Endothelial cell of umbilical vein (primary cell): ENCODE measurements at regions not wholly inside any gene's neighbourhood (a gene's known extent, or its start where the extent isn't known, plus 50 kb on each side); places are given as distances from the start of the nearest gene placed in this dataset.

Source experiments
- CTCF ChIP-seq, 2 donors: IDR thresholded peaks; 1 replicate in 1 of 2; 2 replicates in 1 of 2; pipeline ENCODE4 v1.5.1; 2011; ENCODE audit warnings: low read length in 2 of 2, mild to moderate bottlenecking in 2 of 2, moderate library complexity in 2 of 2, control low read depth in 1 of 2, inconsistent platforms in 1 of 2, low read depth in 1 of 2; ENCODE audit not compliant: insufficient read depth in 1 of 2; ENCODE audit errors: extremely low read depth in 1 of 2
- EZH2 ChIP-seq: IDR thresholded peaks from 2 replicates; pipeline ENCODE4 v1.6.1; 2012; ENCODE audit warnings: borderline replicate concordance, low read depth, mild to moderate bottlenecking, moderate library complexity, low read length, inconsistent platforms; ENCODE audit not compliant: severe bottlenecking
- GATA2 ChIP-seq: IDR thresholded peaks from 2 replicates; pipeline ENCODE4 v1.7.0; 2011; ENCODE audit warnings: low read depth, mild to moderate bottlenecking, moderate library complexity, mixed read lengths, low read length; ENCODE audit not compliant: insufficient read length, insufficient read depth
- JUN ChIP-seq: IDR thresholded peaks from 2 replicates; pipeline ENCODE4 v1.6.1; 2011; ENCODE audit warnings: borderline replicate concordance, low read depth; ENCODE audit not compliant: insufficient read length, insufficient read depth
- MYC ChIP-seq: IDR thresholded peaks from one replicate; pipeline ENCODE4 v1.6.1; 2011; ENCODE audit warnings: mild to moderate bottlenecking, low read depth, low read length
- POLR2A ChIP-seq: IDR thresholded peaks from 2 replicates; pipeline ENCODE4 v1.6.1; 2012; ENCODE audit warnings: low read depth, mild to moderate bottlenecking, control low read depth, low read length
- POLR2AphosphoS5 ChIP-seq: IDR thresholded peaks from 2 replicates; pipeline ENCODE4 v1.6.1; 2012; ENCODE audit warnings: low read depth, mild to moderate bottlenecking, control low read depth, low read length, moderate library complexity; ENCODE audit not compliant: insufficient read depth

- TF ChIP-seq EZH2 (no peak), CTCF (IDR thresholded peaks at IDR 0.05; ENCODE audit: extremely low read depth in 1 of 2, insufficient read depth in 1 of 2, low read depth in 1 of 2, low read length in 2 of 2) (no peak), GATA2 (peak; percentile 41), POLR2A (no peak), POLR2AphosphoS5 (no peak), MYC (no peak), JUN (peak; percentile 67)
Observed at GRCh38 chr13:50449465-50449864, 394.0 kb downstream of the DLEU7 start.
